ENCODE measurements at regions not wholly inside any gene's neighbourhood (a gene's known extent, or its start where the extent isn't known, plus 50 kb on each side); places are given as distances from the start of the nearest gene placed in this dataset.
A peak's percentile ranks its signal among the peaks of the same experiment; 100 is the strongest.

- no peak overlapping the region for H3K4me3 ChIP-seq
- no peaks in the 10 kb centered on the region for H3K9me3 ChIP-seq (ENCODE audit: low read depth)
- H3K4me1 ChIP-seq (ENCODE audit: low read depth): no peaks in the 10 kb centered on the region
- TF ChIP-seq CTCF (IDR thresholded peaks at IDR 0.05; ENCODE audit: low read depth, low read length): no peak
- H3K36me3 ChIP-seq: no peaks in the 10 kb centered on the region
- peak in 1 of 2 donors; percentile 60 for DNase-seq (ENCODE audit: low read depth in 1 of 2, low spot score in 1 of 2)
- no peak overlapping the region for H3K27ac ChIP-seq
- no peaks in the 10 kb centered on the region for H3K27me3 ChIP-seq
These were observed 137.1 kb downstream of the RPIA start for GRCh38 chr2:88828397-88829137.

- no peaks in the 10 kb centered on the region for H3K27me3 ChIP-seq
- no peak for DNase-seq (ENCODE audit: low read depth in 1 of 2, low spot score in 1 of 2)
- no peak overlapping the region for H3K27ac ChIP-seq
These were observed 138.4 kb downstream of the RPIA start for GRCh38 chr2:88829607-88830463.

GRCh38 chr2:88831071-88831791, 139.8 kb downstream of the RPIA start:
- Histone ChIP-seq H3K4me1 (ENCODE audit: low read depth) (peaks cover under 1% of the 10 kb centered on the region), H3K36me3 (no peaks in the 10 kb centered on the region), H3K9me3 (ENCODE audit: low read depth) (no peaks in the 10 kb centered on the region), H3K27ac (no peak overlapping the region), H3K27me3 (no peaks in the 10 kb centered on the region), H3K4me3 (no peak overlapping the region)
- no peak for TF ChIP-seq CTCF (IDR thresholded peaks at IDR 0.05; ENCODE audit: low read depth, low read length)
- DNase-seq (ENCODE audit: low read depth in 1 of 2, low spot score in 1 of 2): no peak

More at GRCh38 chr2:88829607-88830463, 138.4 kb downstream of the RPIA start:
- Histone ChIP-seq H3K4me3 (no peak overlapping the region), H3K9me3 (ENCODE audit: low read depth) (no peaks in the 10 kb centered on the region), H3K36me3 (no peaks in the 10 kb centered on the region), H3K4me1 (ENCODE audit: low read depth) (no peaks in the 10 kb centered on the region)
- TF ChIP-seq CTCF (IDR thresholded peaks at IDR 0.05; ENCODE audit: low read depth, low read length): no peak

- peak; percentile 74 to 77 for DNase-seq (ENCODE audit: low read depth in 1 of 2, low spot score in 1 of 2)
- peak; percentile 94 for TF ChIP-seq CTCF (IDR thresholded peaks at IDR 0.05; ENCODE audit: low read depth, low read length)
- Histone ChIP-seq H3K9me3 (ENCODE audit: low read depth) (no peaks in the 10 kb centered on the region), H3K36me3 (no peaks in the 10 kb centered on the region), H3K4me1 (ENCODE audit: low read depth) (peaks cover 6% of the 10 kb centered on the region), H3K27ac (no peak overlapping the region), H3K4me3 (no peak overlapping the region), H3K27me3 (no peaks in the 10 kb centered on the region)
These were observed 140.3 kb downstream of the RPIA start for GRCh38 chr2:88831792-88832248.

GRCh38 chr2:88832311-88832991, 141.0 kb downstream of the RPIA start:
- Histone ChIP-seq H3K27ac (no peak overlapping the region), H3K36me3 (no peaks in the 10 kb centered on the region), H3K9me3 (ENCODE audit: low read depth) (no peaks in the 10 kb centered on the region), H3K4me1 (ENCODE audit: low read depth) (peaks cover 6% of the 10 kb centered on the region), H3K27me3 (no peaks in the 10 kb centered on the region), H3K4me3 (no peak overlapping the region)
- no peak for TF ChIP-seq CTCF (IDR thresholded peaks at IDR 0.05; ENCODE audit: low read depth, low read length)
- DNase-seq (ENCODE audit: low read depth in 1 of 2, low spot score in 1 of 2): no peak
